ENCODE measurements at regions not wholly inside any gene's neighbourhood (a gene's known extent, or its start where the extent isn't known, plus 50 kb on each side); places are given as distances from the start of the nearest gene placed in this dataset.

- no peak for TF ChIP-seq CTCF (IDR thresholded peaks at IDR 0.05)
- no peak for TF ChIP-seq POLR2AphosphoS5 (IDR thresholded peaks at IDR 0.05; ENCODE audit: insufficient read depth in 1 of 2, low read depth in 1 of 2)
These were observed 52.6 kb upstream of the ABHD2 start for GRCh38 chr15:89035658-89036057.
